ENCODE measurements at regions not wholly inside any gene's neighbourhood (a gene's known extent, or its start where the extent isn't known, plus 50 kb on each side); places are given as distances from the start of the nearest gene placed in this dataset.

GRCh38 chr2:128510701-128511397 is 192.2 kb upstream of the HS6ST1 start:
- Histone ChIP-seq H3K27ac (ENCODE audit: insufficient read depth, low read depth, low read length) (no peak overlapping the region), H3K4me2 (ENCODE audit: insufficient read depth, low read length) (no peak overlapping the region), H2AFZ (ENCODE audit: low read depth, low read length) (no peak overlapping the region), H3K9ac (replicated peaks; ENCODE audit: extremely low read depth, insufficient read depth, low read length) (no peak overlapping the region), H3K36me3 (ENCODE audit: control insufficient read depth in 2 of 2, extremely low read depth in 1 of 2, insufficient read depth in 2 of 2, low read length in 2 of 2) (no peaks in the 10 kb centered on the region), H3K9me1 (replicated peaks; ENCODE audit: control insufficient read depth, extremely low read depth, insufficient read depth, low read length) (no peaks in the 10 kb centered on the region), H3K27me3 (ENCODE audit: control insufficient read depth in 2 of 2, insufficient read depth in 2 of 2, low read length in 2 of 2) (no peaks in the 10 kb centered on the region), H3K9me3 (replicated peaks; ENCODE audit: control insufficient read depth, insufficient read depth, low read length) (no peaks in the 10 kb centered on the region), H3K4me1 (ENCODE audit: control insufficient read depth, extremely low read depth, insufficient read depth, low read length) (no peaks in the 10 kb centered on the region), H4K20me1 (replicated peaks; ENCODE audit: control insufficient read depth, extremely low read depth, insufficient read depth, low read length) (no peaks in the 10 kb centered on the region), H3K79me2 (ENCODE audit: control insufficient read depth, insufficient read depth, low read length) (no peaks in the 10 kb centered on the region), H3K4me3 (replicated peaks in 1 of 3; ENCODE audit: insufficient read depth in 1 of 3, low read depth in 1 of 3, low read length in 3 of 3) (no peak overlapping the region)
- BruUV-seq (replicated peaks) = no TSS peak
- ChIA-PET POLR2A (no interaction called here), CTCF (no interaction called here)
- DNase-seq (ENCODE audit: low read depth, low spot score) (no peak), FAIRE-seq (no peak)
- dilution Hi-C loops (cut with MboI; ENCODE audit: extremely low pct_ligation_motif_present, low sequenced_read_pairs) (no loop called here), intact Hi-C loops (cut with micrococcal nuclease) (no loop called here)
- TF ChIP-seq GATA2 (IDR thresholded peaks at IDR 0.05; ENCODE audit: insufficient read depth, insufficient read length, low read depth, low read length) = no peak
- TF ChIP-seq POLR2A (IDR thresholded peaks at IDR 0.05; ENCODE audit: low read depth, low read length) = no peak
- no peak for TF ChIP-seq CTCF (IDR thresholded peaks at IDR 0.05; ENCODE audit: extremely low read depth in 1 of 2, insufficient read depth in 1 of 2, low read depth in 1 of 2, low read length in 2 of 2)

- dilution Hi-C loops (cut with MboI; ENCODE audit: extremely low pct_ligation_motif_present, low sequenced_read_pairs) = no loop called here
- no peaks in the 10 kb centered on the region for H3K4me1 ChIP-seq (ENCODE audit: control insufficient read depth, extremely low read depth, insufficient read depth, low read length)
- no peaks in the 10 kb centered on the region for H3K9me1 ChIP-seq (replicated peaks; ENCODE audit: control insufficient read depth, extremely low read depth, insufficient read depth, low read length)
- CTCF ChIA-PET = no interaction called here
- no peak overlapping the region for H2AFZ ChIP-seq (ENCODE audit: low read depth, low read length)
- H3K4me3 ChIP-seq (replicated peaks in 1 of 3; ENCODE audit: insufficient read depth in 1 of 3, low read depth in 1 of 3, low read length in 3 of 3) = no peak overlapping the region
- no TSS peak for BruUV-seq (replicated peaks)
- TF ChIP-seq FOS (IDR thresholded peaks at IDR 0.05; ENCODE audit: borderline replicate concordance, insufficient read depth, low read length) (no peak), CTCF (IDR thresholded peaks at IDR 0.05; ENCODE audit: extremely low read depth in 1 of 2, insufficient read depth in 1 of 2, low read depth in 1 of 2, low read length in 2 of 2) (no peak), POLR2AphosphoS5 (IDR thresholded peaks at IDR 0.05; ENCODE audit: insufficient read depth, low read depth, low read length) (no peak), MAX (IDR thresholded peaks at IDR 0.05; ENCODE audit: insufficient read depth, insufficient read length) (no peak), POLR2A (IDR thresholded peaks at IDR 0.05; ENCODE audit: low read depth, low read length) (no peak), MYC (IDR thresholded peaks at IDR 0.05; ENCODE audit: low read depth, low read length) (no peak), JUN (IDR thresholded peaks at IDR 0.05; ENCODE audit: borderline replicate concordance, insufficient read depth, insufficient read length, low read depth) (no peak), EZH2 (IDR thresholded peaks at IDR 0.05; ENCODE audit: borderline replicate concordance, low read depth, low read length, severe bottlenecking) (no peak), GATA2 (IDR thresholded peaks at IDR 0.05; ENCODE audit: insufficient read depth, insufficient read length, low read depth, low read length) (no peak)
- no peak overlapping the region for H3K9ac ChIP-seq (replicated peaks; ENCODE audit: extremely low read depth, insufficient read depth, low read length)
- intact Hi-C loops (cut with micrococcal nuclease) = no loop called here
- H3K4me2 ChIP-seq (ENCODE audit: insufficient read depth, low read length) = no peak overlapping the region
- H3K9me3 ChIP-seq (replicated peaks; ENCODE audit: control insufficient read depth, insufficient read depth, low read length) = no peaks in the 10 kb centered on the region
- POLR2A ChIA-PET = no interaction called here
- FAIRE-seq (no peak), DNase-seq (ENCODE audit: low read depth, low spot score) (no peak)
- H3K79me2 ChIP-seq (ENCODE audit: control insufficient read depth, insufficient read depth, low read length) = no peaks in the 10 kb centered on the region
- H3K36me3 ChIP-seq (ENCODE audit: control insufficient read depth in 2 of 2, extremely low read depth in 1 of 2, insufficient read depth in 2 of 2, low read length in 2 of 2) = no peaks in the 10 kb centered on the region
- H4K20me1 ChIP-seq (replicated peaks; ENCODE audit: control insufficient read depth, extremely low read depth, insufficient read depth, low read length) = no peaks in the 10 kb centered on the region
- H3K27me3 ChIP-seq (ENCODE audit: control insufficient read depth in 2 of 2, insufficient read depth in 2 of 2, low read length in 2 of 2) = no peaks in the 10 kb centered on the region
- H3K27ac ChIP-seq (ENCODE audit: insufficient read depth, low read depth, low read length) = no peak overlapping the region
Measured at GRCh38 chr2:128511731-128512378, 193.2 kb upstream of the HS6ST1 start.
